GM18873 (cell line): ENCODE measurements at regions not wholly inside any gene's neighbourhood (a gene's known extent, or its start where the extent isn't known, plus 50 kb on each side); places are given as distances from the start of the nearest gene placed in this dataset.
"Not testable (repeated sequence)": the region's sequence is repeated elsewhere in the genome, so short reads cannot be mapped to it uniquely, and the experiment has no call there.

ENCODE experiments used
- ATAC-seq: cut with Tn5 transposase; IDR thresholded peaks from one replicate; pipeline ENCODE4 v1.9.1; 2021; ENCODE audit warnings: mild to moderate bottlenecking, moderate library complexity, moderate number of reproducible peaks; ENCODE audit not compliant: unreplicated experiment, low FRiP score

DNA sequence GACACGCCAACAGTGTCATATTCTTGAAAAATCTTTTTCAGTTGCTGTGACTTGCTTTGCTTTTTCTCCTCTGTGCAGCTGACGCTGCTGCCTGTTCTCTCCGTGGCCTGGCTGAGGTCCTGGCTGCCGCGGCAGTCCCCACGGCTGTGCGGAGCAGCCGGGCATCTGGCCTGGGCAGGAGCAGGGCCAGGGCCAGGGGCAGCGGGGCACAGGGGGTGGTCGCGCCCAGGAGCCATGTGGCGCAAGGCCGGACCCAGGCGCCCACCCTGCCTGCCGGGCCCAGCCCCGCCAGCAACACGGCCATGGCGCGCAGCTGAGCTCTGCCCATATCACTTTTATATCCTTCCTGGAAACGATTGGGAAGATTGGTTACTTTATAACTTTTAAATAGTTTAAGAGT lies 109.4 kb upstream of the ACBD5 start:
- no peak for ATAC-seq

DNA sequence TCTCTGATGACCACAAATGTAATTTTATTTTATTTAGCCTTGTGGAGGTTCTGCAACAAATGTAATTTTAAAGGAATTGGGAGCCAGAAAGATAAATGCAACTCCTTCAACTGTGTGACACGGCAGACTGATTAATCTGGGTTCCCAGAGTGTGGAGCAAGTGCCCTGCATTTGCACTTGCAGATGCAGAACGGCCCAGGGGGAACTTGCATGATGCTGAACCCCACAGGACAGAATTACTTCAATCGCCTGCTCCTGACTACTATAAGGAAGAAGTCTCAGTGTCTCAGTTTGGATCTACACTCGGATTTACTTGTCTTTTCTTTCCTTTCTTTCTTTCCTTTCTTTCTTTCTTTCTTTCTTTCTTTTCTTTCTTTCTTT lies 107.2 kb upstream of the ACBD5 start:
- ATAC-seq: not testable (repeated sequence)

DNA sequence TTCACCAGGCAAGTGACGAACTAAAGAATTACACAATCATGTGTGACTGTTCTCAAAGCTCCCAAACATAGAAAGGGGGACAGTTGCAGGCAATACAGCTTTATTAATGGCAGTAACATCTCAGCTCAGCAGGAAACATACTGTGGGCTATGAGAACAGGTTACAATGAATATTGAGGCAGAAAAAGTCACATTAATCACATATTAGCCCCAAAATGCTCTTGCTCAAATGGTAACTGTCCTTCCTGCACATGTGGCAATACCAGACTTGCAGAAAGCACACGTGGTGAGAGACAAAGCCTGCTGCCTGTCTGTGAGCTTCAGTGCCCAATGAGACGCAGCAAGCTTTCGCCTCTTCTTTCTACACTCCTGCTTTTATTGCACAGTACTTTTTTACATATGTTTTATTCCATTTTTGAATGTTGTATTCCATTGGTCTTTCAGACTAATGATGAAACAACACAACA lies 104.9 kb upstream of the ACBD5 start:
- peak; percentile 49 for ATAC-seq

DNA sequence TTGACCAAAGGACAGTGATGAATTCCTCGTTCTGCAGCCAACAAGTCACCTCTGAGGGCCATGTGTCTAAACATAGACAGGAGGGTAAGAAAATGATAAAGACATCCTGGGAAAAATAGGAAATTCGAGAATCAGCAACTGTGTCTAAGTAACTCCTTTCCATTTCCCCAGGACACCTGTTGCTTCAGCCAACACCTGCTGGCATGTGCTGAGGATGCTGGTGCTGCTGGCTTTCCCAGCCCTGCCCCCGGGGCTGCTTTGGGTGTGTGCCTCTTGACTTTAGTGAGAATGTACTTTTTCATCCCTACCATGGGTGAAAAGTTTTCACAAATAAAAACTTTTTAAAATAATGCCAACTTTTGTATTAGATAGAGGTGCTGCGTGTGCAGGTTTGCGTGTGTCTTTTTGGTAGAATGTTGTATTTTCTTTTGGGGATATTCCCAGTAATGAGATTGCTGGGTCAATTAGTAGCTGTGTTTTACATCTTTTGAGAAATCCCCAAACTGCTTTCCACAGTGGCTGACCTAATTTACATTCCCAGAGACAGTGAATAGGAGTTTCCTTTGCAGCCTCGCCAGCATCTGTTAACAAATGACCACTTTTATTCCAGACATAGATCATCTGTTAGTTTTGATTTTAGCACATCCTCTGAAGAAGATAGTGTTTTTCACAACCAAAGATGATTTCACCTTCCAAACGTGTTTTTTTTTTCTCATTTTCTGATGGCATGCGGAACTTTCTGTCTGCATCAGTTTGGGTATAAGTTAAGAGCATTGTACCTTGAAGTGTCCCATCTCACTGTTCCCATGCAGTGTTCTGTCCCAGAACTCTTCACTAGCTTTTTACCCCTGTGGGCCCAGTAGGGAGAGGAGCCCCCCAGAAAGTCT lies 104.2 kb upstream of the ACBD5 start:
- peak; percentile 58 for ATAC-seq

DNA sequence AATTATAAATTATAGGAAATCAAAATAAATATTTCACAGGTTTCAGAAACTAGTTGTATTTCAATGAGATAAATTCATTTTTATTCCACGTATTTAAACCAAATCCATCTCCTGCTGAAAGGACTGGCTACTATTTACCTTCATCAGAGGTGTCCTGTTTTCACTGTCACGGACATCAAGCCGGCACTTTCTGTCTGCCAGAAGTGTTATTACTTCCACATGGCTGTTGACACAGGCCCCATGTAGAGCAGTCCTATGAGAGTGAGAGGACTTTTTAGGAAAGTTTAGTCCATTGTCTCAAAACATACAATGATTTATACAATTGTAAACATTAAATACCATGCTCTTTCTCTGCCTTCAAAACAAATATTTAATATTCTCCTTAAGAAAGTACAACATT lies 100.4 kb upstream of the ACBD5 start:
- ATAC-seq: no peak

DNA sequence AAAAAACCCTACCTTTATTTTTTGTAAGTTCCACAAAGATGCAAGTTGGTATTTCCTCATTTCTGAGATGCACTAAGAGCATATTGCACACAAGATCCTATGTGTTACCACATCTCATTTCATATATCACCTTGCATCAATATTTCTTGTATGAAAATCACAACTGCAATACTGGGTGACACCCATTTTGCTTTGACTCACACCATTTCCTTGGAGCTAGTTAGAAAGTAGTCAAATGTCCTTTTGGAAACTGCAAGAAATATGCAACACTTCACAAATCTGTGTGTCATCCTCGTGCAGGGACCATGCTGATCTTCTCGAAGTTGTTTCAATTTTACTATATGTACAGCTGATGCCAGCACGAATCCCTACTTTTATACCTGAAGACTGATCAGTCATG lies 94.6 kb upstream of the ACBD5 start:
- not testable (repeated sequence) for ATAC-seq

DNA sequence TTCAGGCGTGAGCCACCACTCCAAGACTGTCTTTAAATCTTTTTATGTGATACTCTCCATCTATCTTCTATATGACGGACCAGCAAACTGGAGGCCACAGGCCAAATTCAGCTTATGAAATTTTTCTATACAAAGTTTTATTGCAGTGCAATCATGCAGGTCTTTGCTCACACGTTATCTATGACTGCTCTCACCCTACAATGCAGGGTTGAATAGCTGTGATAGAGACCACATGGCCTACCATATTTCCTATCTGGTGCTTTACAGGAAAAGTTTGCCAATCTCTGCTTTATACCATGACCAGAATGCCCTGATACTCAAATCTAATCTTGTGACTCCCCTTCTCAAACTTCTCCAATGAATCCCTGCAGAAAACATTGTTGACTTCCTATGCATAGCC lies 89.5 kb upstream of the ACBD5 start:
- no peak for ATAC-seq

DNA sequence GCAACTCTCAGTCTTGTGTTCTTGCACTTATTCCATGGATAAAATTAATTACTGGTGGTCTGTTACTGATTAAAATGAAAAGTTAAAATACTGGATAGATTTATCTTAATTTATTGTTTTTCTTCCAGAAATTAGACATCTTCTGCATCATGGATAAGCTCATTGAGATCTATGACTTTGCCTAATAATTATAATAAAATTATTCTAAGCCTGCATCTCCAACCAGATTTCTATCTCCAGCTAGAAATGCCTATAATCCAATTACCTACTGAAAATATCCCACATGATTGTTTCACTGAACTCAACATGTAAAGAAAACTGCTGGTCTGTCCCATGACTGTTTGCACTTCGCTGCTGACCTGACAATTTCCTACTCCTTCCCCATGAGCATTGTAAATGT lies 88.3 kb upstream of the ACBD5 start:
- ATAC-seq: no peak

DNA sequence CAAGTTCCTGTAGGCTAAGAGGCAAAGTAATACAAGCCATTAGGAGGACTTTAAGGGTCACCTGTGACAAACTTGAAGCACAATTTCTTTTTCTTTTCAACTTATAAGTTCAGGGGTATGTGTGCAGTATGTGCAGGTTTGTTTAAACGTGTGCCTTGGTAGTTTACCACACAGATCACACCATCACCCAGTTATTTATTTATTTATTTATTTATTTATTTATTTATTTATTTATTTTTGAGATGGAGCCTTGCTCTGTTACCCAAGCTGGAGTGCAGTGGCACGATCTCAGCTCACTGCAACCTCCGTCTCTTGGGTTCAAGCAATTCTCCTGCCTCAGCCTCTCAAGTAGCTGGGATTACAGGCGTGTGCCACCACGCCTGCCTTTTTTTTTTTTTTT lies 86.2 kb upstream of the ACBD5 start:
- not testable (repeated sequence) for ATAC-seq

DNA sequence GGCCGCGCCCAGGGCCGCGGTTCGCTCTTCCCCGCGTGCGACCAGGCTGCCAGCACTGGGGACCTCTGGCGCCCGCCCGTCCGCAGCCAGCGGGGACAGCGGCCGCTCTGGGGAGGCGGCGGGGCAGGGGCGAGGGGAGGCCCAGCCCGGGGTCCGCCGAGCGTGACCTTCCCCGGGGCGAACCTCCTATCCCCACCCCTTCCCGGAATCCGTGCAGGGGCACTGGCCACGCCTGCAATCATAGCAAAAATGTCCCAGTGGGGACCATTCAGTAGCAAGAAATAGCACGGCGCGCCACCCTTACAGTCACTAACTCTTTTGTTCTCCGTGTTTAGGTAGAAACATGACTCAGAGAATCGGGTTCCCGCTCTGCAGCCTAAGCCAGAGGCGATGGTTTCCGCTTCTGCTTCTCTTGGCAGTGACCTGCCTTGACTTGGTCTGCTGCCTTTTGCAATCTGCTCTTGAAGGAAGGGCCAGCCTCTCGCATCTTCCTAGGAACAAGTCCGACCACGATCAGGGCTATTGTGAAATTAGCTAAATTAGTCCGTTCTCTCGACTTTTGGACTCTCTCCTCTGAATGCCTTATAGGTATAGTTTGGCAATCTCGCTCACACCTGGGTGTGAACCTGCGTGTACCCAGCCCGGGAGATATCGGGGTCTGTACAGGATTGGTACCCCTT lies 79.3 kb upstream of the ACBD5 start:
- ATAC-seq: peak; percentile 69

DNA sequence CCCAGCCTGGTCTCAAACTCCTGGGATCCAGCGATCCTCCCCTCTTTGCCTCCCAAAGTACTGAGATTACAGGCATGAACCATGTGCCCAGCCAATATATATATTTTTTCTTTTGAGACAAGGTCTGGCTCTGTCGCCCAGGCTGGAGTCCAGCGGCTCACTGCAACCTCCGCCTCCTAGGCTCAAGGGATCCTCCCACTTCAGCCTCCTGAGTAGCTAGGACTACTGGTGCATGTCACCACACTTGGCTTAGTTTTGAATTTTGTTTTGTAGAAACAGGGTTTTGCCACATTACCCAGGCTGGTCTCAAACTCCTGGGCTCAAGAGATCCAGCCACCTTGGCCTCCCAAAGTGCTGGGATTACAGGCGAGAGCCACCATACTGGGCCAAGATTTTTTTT lies 78.5 kb upstream of the ACBD5 start:
- not testable (repeated sequence) for ATAC-seq

DNA sequence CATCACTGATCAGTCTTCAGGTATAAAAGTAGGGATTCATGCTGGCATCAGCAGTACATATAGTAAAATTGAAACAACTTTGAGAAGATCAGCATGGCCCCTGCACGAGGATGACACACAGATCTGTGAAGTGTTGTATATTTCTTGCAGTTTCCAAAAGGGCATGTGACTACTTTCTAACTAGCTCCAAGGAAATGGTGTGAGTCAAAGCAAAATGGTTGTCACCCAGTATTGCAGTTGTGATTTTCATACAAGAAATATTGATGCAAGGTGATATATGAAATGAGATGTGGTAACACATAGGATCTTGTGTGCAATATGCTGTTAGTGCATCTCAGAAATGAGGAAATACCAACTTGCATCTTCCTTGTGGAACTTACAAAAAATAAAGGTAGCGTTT lies 74.5 kb upstream of the ACBD5 start:
- not testable (repeated sequence) for ATAC-seq

DNA sequence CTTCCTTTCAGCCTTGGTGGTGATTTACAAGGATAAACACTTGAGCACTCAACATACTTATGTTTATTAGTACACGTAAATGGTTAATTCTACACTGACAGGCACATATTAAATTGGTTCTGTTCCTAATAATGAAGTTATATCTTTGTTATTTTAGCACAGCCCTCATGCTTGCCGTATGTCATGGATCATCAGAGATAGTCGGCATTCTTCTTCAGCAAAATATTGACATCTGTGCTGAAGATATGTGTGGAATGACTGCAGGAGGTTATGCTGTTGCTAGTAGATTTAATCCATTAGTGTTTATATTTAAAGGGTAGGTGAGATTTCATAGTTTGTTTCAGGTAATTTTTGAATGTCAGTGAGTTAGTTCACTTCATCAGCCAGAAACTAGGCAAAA lies 73.0 kb upstream of the ACBD5 start:
- not testable (repeated sequence) for ATAC-seq

DNA sequence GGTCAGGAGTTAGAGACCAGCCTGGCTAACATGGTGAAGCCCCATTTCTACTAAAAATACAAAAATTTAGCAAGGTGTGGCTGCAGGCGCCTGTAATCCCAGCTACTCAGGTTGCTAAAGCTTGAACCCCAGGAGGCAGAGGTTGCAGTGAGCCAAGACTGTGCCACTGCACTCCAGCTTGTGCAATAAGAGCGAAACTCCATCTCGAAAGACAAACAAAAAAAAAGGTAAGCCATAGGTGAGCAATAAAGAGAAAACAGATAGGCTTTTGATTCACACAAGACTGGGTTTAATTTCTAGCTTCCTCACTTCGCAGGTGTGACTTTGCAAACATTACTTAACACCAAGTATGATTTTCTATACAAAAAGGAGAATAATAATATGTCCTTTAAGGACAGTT lies 72.3 kb upstream of the ACBD5 start:
- ATAC-seq: no peak

DNA sequence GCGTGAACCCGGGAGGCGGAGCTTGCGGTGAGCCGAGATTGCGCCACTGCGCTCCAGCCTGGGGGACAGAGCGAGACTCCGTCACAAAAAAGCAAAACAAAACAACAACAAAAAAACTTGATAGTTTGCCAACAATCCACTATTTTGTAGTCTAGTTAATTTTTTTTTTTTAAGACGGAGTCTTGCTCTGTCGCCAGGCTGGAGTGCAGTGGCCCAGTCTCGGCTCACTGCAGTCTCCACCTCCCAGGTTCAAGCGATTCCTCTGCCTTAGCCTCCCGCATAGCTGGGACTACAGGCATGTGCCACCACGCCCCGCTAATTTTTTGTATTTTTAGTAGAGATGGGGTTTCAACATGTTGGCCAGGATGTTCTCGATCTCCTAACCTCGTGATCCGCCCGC lies 71.2 kb upstream of the ACBD5 start:
- not testable (repeated sequence) for ATAC-seq

DNA sequence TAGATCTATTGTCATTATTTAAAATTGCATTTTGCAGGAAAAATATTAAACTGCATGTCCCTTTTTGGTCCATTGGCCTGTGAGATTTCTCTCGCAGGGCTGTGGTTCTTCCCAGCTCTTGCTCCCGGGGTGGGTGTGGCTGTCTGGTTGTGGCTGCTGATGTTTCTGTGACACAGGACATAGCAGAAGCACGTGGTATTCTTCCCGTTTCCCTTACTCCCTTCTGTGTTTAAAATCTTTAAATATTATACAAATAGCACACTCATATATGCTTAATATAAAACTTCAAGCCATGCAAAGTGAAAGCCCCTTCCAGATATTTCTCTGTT lies 57.9 kb upstream of the ACBD5 start:
- ATAC-seq: not testable (repeated sequence)

DNA sequence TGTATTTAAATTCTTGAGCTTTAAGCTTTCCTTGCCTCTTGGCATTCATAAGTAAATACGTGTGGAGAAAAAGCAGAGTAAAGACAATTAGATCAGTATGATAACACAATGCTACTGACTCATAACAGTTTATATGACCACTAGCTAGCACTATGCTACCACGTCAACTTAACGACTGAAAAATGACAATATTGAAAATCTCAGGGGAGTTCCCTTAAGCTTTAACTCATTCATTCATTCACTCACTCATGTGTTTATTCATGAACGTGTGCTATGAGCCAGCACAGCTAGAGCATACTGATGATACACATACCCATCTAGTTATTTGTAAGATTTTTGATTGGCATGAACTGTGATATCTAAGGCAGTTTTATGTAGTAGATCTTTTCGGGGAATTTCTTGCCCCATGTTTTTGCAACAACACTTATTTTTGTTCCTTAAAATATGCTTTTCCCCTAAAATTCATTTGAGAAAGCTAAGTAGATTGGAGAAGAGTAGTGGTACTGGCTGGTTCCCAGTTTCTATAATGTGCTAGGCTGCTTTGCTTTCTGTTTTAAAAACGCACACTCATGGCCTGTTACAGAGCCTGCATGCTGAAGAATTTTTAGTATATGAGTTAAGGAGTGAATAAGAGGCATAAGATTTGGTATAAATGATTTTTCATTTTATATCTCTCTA lies 57.4 kb upstream of the ACBD5 start:
- no peak for ATAC-seq

DNA sequence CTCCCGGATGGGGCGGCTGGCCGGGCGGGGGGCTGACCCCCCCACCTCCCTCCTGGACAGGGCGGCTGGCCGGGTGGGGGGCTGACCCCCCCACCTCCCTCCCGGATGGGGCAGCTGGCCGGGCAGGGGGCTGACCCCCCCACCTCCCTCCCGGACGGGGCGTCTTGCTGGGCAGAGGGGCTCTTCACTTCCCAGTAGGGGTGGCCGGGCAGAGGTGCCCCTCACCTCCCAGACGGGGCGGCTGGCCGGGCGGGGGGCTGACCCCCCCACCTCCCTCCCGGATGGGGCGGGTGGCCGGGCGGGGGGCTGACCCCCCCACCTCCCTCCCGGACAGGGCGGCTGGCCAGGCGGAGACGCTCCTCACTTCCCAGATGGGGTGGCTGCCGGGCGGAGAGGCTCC lies 55.7 kb upstream of the ACBD5 start:
- ATAC-seq: not testable (repeated sequence)

DNA sequence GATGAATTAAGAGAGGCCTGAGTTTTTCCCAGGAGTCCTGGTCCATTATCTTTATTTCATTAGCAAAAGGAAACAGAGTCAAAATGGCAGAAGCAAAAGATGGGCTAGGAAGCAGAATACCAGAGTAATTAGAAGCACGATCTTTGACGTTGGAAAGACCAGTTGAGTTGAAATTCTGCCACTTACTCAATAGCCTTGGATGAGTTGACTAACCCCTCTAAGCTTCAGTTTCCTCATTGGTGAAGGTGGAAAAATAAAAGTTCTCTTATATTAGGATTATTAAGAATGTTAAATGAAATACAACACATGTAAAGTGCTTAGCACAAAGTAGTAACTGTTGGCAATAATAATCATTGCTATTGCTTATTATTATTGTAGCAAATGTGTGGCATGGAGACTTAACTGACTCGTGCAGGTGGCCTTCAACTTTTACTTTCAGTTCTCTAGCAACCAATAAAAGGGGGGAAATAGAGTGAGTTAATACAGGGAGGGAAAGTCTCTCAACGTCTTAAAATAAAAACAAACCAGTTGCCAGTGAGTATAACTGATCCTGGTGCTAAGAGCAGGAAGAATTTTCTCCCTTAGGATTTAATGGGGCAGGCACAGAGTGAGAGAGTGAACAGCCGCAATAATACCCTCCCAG lies 50.8 kb upstream of the ACBD5 start:
- not testable (repeated sequence) for ATAC-seq
